ENCODE measurements at regions not wholly inside any gene's neighbourhood (a gene's known extent, or its start where the extent isn't known, plus 50 kb on each side); places are given as distances from the start of the nearest gene placed in this dataset.

DNA sequence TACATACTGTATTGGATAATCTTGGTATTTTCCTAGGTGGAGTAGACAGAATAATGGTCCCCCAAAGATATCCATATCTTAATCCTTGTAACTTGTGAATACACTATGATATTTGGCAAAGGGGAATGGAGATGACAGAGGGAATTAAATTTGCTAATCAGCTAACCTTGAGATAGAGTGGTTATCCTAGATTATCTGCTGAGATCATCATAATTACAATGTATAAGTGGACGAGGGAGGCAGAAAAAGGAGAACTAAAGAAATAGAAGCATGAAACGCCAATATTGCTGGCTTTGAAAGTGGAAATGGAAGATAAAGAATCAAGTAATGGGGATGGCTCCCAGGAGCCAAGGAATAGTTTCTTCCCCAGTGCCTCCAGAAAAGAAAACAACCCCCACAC lies 398.7 kb downstream of the NOVA1 start:
- TF ChIP-seq, protein P1, sequence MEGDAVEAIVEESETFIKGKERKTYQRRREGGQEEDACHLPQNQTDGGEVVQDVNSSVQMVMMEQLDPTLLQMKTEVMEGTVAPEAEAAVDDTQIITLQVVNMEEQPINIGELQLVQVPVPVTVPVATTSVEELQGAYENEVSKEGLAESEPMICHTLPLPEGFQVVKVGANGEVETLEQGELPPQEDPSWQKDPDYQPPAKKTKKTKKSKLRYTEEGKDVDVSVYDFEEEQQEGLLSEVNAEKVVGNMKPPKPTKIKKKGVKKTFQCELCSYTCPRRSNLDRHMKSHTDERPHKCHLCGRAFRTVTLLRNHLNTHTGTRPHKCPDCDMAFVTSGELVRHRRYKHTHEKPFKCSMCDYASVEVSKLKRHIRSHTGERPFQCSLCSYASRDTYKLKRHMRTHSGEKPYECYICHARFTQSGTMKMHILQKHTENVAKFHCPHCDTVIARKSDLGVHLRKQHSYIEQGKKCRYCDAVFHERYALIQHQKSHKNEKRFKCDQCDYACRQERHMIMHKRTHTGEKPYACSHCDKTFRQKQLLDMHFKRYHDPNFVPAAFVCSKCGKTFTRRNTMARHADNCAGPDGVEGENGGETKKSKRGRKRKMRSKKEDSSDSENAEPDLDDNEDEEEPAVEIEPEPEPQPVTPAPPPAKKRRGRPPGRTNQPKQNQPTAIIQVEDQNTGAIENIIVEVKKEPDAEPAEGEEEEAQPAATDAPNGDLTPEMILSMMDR (IDR thresholded peaks at IDR 0.05): no peak
- TF ChIP-seq POLR2A (IDR thresholded peaks at IDR 0.05): no peak
